H1 (cell line): ENCODE measurements at regions not wholly inside any gene's neighbourhood (a gene's known extent, or its start where the extent isn't known, plus 50 kb on each side); places are given as distances from the start of the nearest gene placed in this dataset.
A peak's percentile ranks its signal among the peaks of the same experiment; 100 is the strongest.

ENCODE experiments used
- CTCF ChIA-PET: fragments of 300-600 bp; sonication (Branson Sonifier 250); formaldehyde crosslinking; loops from one replicate; lab custom pipeline; 2021; ENCODE audit not compliant: partially characterized antibody; lab: Charles Lee
- POLR2A ChIA-PET: fragments of 300-600 bp; sonication (Branson Sonifier 250); formaldehyde crosslinking; loops from one replicate; lab custom pipeline; 2021; ENCODE audit warnings: inconsistent platforms; ENCODE audit not compliant: partially characterized antibody; lab: Charles Lee
- DNase-seq, 2 experiments: peaks; one replicate each; pipeline versions ENCODE4 v3.0.0 to v3.0.0-alpha.2; 2010 to 2022; ENCODE audit warnings: low spot score in 2 of 2, low read depth in 1 of 2, mixed read lengths in 1 of 2
- FAIRE-seq: peaks from 2 replicates; lab custom pipeline; 2011; peaks lifted over from hg19 to GRCh38; lab: Jason Lieb, UNC
- H2AFZ ChIP-seq: 2 replicates; pipeline ENCODE4 v1.8.1; 2012; ENCODE audit warnings: low read length, inconsistent platforms
- H2AK5ac ChIP-seq: 2 replicates; pipeline ENCODE4 v1.6.1; 2013; ENCODE audit warnings: low read depth, low read length
- H2BK120ac ChIP-seq: replicated peaks from 2 replicates; pipeline ENCODE3; 2013; ENCODE audit warnings: low read depth, low read length, inconsistent platforms
- H2BK12ac ChIP-seq: 2 replicates; pipeline ENCODE4 v1.6.1; 2013; ENCODE audit warnings: low read depth, low read length
- H2BK15ac ChIP-seq: 2 replicates; pipeline ENCODE4 v1.6.1; 2013; ENCODE audit warnings: low read length
- H2BK20ac ChIP-seq: 2 replicates; pipeline ENCODE4 v1.6.1; 2013; ENCODE audit warnings: low read length
- H2BK5ac ChIP-seq: 2 replicates; pipeline ENCODE4 v1.6.1; 2013; ENCODE audit warnings: low read depth, low read length
- H3K14ac ChIP-seq: 2 replicates; pipeline ENCODE4 v1.6.1; 2013; ENCODE audit warnings: inconsistent platforms; ENCODE audit not compliant: insufficient read length
- H3K18ac ChIP-seq: 2 replicates; pipeline ENCODE4 v1.6.1; 2013; ENCODE audit warnings: low read length; ENCODE audit errors: extremely low read depth
- H3K23ac ChIP-seq: 2 replicates; pipeline ENCODE4 v1.6.1; 2013; ENCODE audit warnings: inconsistent platforms; ENCODE audit not compliant: insufficient read length
- H3K23me2 ChIP-seq: 2 replicates; pipeline ENCODE4 v1.6.1; 2013; ENCODE audit warnings: low read depth, low read length
- H3K27ac ChIP-seq: 2 replicates; pipeline ENCODE4 v1.6.1; 2011; ENCODE audit warnings: low read depth, low read length, inconsistent platforms
- H3K27me3 ChIP-seq, 4 experiments: replicated peaks in 1 of 4; 1 replicate in 1 of 4; 2 replicates in 3 of 4; pipeline versions ENCODE4 v1.6.1 to v1.8.1; 2011 to 2013; ENCODE audit warnings: low read length in 3 of 4, mild to moderate bottlenecking in 3 of 4, inconsistent platforms in 2 of 4, mixed read lengths in 2 of 4, moderate library complexity in 1 of 4; ENCODE audit not compliant: control insufficient read depth in 3 of 4, insufficient read depth in 3 of 4; ENCODE audit errors: extremely low read depth in 1 of 4
- H3K36me3 ChIP-seq, 4 experiments: 2 replicates each; pipeline versions ENCODE4 v1.6.1 to v1.8.1; 2011 to 2013; ENCODE audit warnings: mild to moderate bottlenecking in 4 of 4, low read length in 3 of 4, moderate library complexity in 2 of 4, control low read depth in 1 of 4, inconsistent platforms in 1 of 4; ENCODE audit not compliant: insufficient read depth in 4 of 4, control insufficient read depth in 2 of 4
- H3K4ac ChIP-seq: replicated peaks from 2 replicates; pipeline ENCODE3; 2013; ENCODE audit warnings: low read length, low read depth, mixed read lengths, inconsistent platforms; ENCODE audit not compliant: insufficient read length
- H3K4me1 ChIP-seq, 4 experiments: replicated peaks in 1 of 4; 1 replicate in 1 of 4; 2 replicates in 3 of 4; pipeline versions ENCODE4 v1.6.1 to v1.8.1; 2011 to 2013; ENCODE audit warnings: low read length in 3 of 4, inconsistent platforms in 2 of 4, mixed read lengths in 1 of 4; ENCODE audit not compliant: insufficient read depth in 4 of 4, control insufficient read depth in 3 of 4
- H3K4me2 ChIP-seq, 2 experiments: 2 replicates each; pipeline versions ENCODE4 v1.6.1 to v1.8.1; 2011 to 2013; ENCODE audit warnings: low read depth in 2 of 2, low read length in 2 of 2, control low read depth in 1 of 2, inconsistent platforms in 1 of 2, mild to moderate bottlenecking in 1 of 2; ENCODE audit not compliant: insufficient read depth in 1 of 2
- H3K4me3 ChIP-seq, 4 experiments: fragments of 200-600, 300-600 bp in 1 of 4; sonication (generic), shearing (Covaris generic), sonication (Bioruptor Twin) in 1 of 4; 2 replicates each; pipeline versions ENCODE4 v1.5.1 to v1.8.1; 2011 to 2016; ENCODE audit warnings: low read length in 4 of 4, low read depth in 3 of 4, control low read depth in 2 of 4, inconsistent platforms in 2 of 4, mild to moderate bottlenecking in 2 of 4, mixed read lengths in 1 of 4, moderate library complexity in 1 of 4; ENCODE audit not compliant: insufficient read depth in 2 of 4; ENCODE audit errors: extremely low read depth in 1 of 4
- H3K56ac ChIP-seq: replicated peaks from 2 replicates; pipeline ENCODE3; 2013; ENCODE audit warnings: low read depth, mild to moderate bottlenecking, mixed read lengths, low read length, inconsistent platforms; ENCODE audit not compliant: insufficient read length
- H3K79me1 ChIP-seq: 2 replicates; pipeline ENCODE4 v1.6.1; 2013; ENCODE audit warnings: low read depth, low read length, control low read depth
- H3K79me2 ChIP-seq, 2 experiments: 2 replicates each; pipeline versions ENCODE4 v1.6.1 to v1.8.1; 2012 to 2013; ENCODE audit warnings: low read length in 2 of 2, mild to moderate bottlenecking in 2 of 2, inconsistent platforms in 1 of 2; ENCODE audit not compliant: insufficient read depth in 2 of 2, control insufficient read depth in 1 of 2
- H3K9ac ChIP-seq, 4 experiments: replicated peaks in 1 of 4; 1 replicate in 1 of 4; 2 replicates in 3 of 4; pipeline versions ENCODE4 v1.6.1 to v1.8.1; 2011 to 2013; ENCODE audit warnings: low read depth in 3 of 4, low read length in 3 of 4, control low read depth in 2 of 4, mild to moderate bottlenecking in 2 of 4, moderate library complexity in 2 of 4, inconsistent platforms in 1 of 4; ENCODE audit errors: extremely low read depth in 1 of 4
- H3K9me3 ChIP-seq, 2 experiments: 2 replicates each; pipeline versions ENCODE4 v1.6.1 to v1.8.1; 2012 to 2013; ENCODE audit warnings: mild to moderate bottlenecking in 2 of 2, moderate library complexity in 2 of 2, control low read depth in 1 of 2, inconsistent platforms in 1 of 2, low read depth in 1 of 2, low read length in 1 of 2, mixed read lengths in 1 of 2; ENCODE audit not compliant: insufficient read depth in 2 of 2
- H4K20me1 ChIP-seq, 2 experiments: replicated peaks in 1 of 2; 2 replicates each; pipeline versions ENCODE3 to v1.8.1; 2011 to 2013; ENCODE audit warnings: inconsistent platforms in 2 of 2, low read length in 2 of 2, mild to moderate bottlenecking in 1 of 2; ENCODE audit not compliant: insufficient read depth in 2 of 2, control insufficient read depth in 1 of 2
- H4K5ac ChIP-seq: 2 replicates; pipeline ENCODE4 v1.6.1; 2013; ENCODE audit warnings: low read length, low read depth, mixed read lengths, inconsistent platforms; ENCODE audit not compliant: insufficient read length
- H4K8ac ChIP-seq: 2 replicates; pipeline ENCODE4 v1.8.0; 2013; ENCODE audit warnings: mild to moderate bottlenecking, moderate library complexity, low read length, inconsistent platforms; ENCODE audit not compliant: insufficient read depth; ENCODE audit errors: extremely low read depth
- H4K91ac ChIP-seq: replicated peaks from 2 replicates; pipeline ENCODE3; 2013; ENCODE audit warnings: low read length, mixed read lengths, inconsistent platforms; ENCODE audit not compliant: insufficient read length
- BRCA1 ChIP-seq: IDR thresholded peaks from 2 replicates; pipeline ENCODE4 v1.6.1; 2012; ENCODE audit warnings: low read depth, low read length, improper control_type of control experiment
- CBX5 ChIP-seq: fragments of 300-800, 300-1000 bp; sonication (generic); IDR thresholded peaks from 2 replicates; pipeline ENCODE4 v1.7.1; 2016; ENCODE audit warnings: antibody characterized with exemption, low read length, low read depth
- HDAC2 ChIP-seq, 2 experiments: fragments of 300-600 bp in 1 of 2; sonication (generic) in 1 of 2; IDR thresholded peaks; 2 replicates each; pipeline ENCODE4 v1.6.1; 2011 to 2012; ENCODE audit warnings: low read depth in 2 of 2, low read length in 2 of 2, mild to moderate bottlenecking in 2 of 2, moderate library complexity in 2 of 2, borderline replicate concordance in 1 of 2, inconsistent platforms in 1 of 2
- JUN ChIP-seq: IDR thresholded peaks from 2 replicates; pipeline ENCODE4 v1.6.1; 2011; ENCODE audit warnings: low read depth, mild to moderate bottlenecking, improper control_type of control experiment, low read length
- SIRT6 ChIP-seq: IDR thresholded peaks from one replicate; pipeline ENCODE4 v1.7.1; 2012; ENCODE audit warnings: low read length, inconsistent platforms
- SRF ChIP-seq: IDR thresholded peaks from 2 replicates; pipeline ENCODE4 v1.6.1; 2011; ENCODE audit warnings: mild to moderate bottlenecking, low read depth, low read length, moderate library complexity
- TAF7 ChIP-seq: optimal IDR thresholded peaks from 2 replicates; pipeline ENCODE3; 2011; ENCODE audit warnings: low read depth, mild to moderate bottlenecking, inconsistent platforms, low read length, moderate library complexity, borderline replicate concordance
- YY1 ChIP-seq: IDR thresholded peaks from 2 replicates; pipeline ENCODE4 v1.6.1; 2011; ENCODE audit warnings: low read depth, mild to moderate bottlenecking, low read length
- WGBS, 2 experiments: shearing (Covaris generic) in 1 of 2; methylation state at CpG; one replicate each; pipeline versions ENCODE4 v1.1.6 to v1.1.7; 2013 to 2015; ENCODE audit warnings: low lambda C conversion rate in 2 of 2, mixed read lengths in 2 of 2, inconsistent platforms in 1 of 2, low coverage in 1 of 2, missing lambda C conversion rate in 1 of 2; ENCODE audit not compliant: insufficient replicate concordance in 2 of 2, insufficient coverage in 1 of 2, insufficient read length in 1 of 2; ENCODE audit errors: extremely low coverage in 1 of 2, missing lambda C conversion rate in 1 of 2; 5-methylcytosine and 5-hydroxymethylcytosine counted together
- TF ChIP-seq, protein P1 (sequence below): IDR thresholded peaks from 2 replicates; pipeline ENCODE4 v1.6.1; 2012; ENCODE audit warnings: inconsistent platforms
- TF ChIP-seq, protein P2 (sequence below): IDR thresholded peaks from 2 replicates; pipeline ENCODE4 v1.6.1; 2012; ENCODE audit warnings: inconsistent platforms
- TF ChIP-seq, protein P3 (sequence below): IDR thresholded peaks from 2 replicates; pipeline ENCODE4 v1.6.1; 2011; ENCODE audit warnings: low read depth, mild to moderate bottlenecking, low read length; ENCODE audit not compliant: insufficient read depth

DNA sequence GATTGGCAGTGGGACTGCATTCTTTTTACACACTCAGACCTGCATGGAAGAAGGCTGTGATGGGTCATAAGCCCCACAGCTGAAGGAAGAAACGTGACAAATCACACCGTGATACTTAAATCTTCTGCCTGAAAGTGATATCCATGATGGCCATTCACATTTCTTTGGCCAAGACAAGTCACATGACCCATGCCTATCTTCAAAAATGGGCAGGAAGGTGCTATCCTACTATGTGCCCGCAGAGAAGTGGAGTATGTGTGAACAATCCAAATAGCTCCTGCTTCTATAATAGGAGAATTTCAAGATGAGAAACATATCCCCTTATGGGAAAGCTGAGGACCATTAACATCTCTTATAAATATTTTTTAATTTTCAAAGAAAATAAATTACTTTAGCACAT lies 56.6 kb upstream of the TEAD1 start:
- H2AFZ ChIP-seq, result 0 out of 2 replicates have a peak overlapping the region, but pooled peaks have one; percentile 83
- 91% methylated on average over 3 of the region's 3 CpGs; no CpG with 5 or more reads in 1 of the 2 experiments for WGBS, 2 experiments
- H4K5ac ChIP-seq, result no peak overlapping the region
- H2BK12ac ChIP-seq, result no peak overlapping the region
- H2BK120ac ChIP-seq, result no peak overlapping the region
- H3K9ac ChIP-seq, result no peak overlapping the region
- H3K27me3 ChIP-seq, result no peaks in the 10 kb centered on the region
- no peak overlapping the region for H3K14ac ChIP-seq
- H4K20me1 ChIP-seq, result no peaks in the 10 kb centered on the region
- no peak overlapping the region for H3K56ac ChIP-seq
- H3K23me2 ChIP-seq, result no peaks in the 10 kb centered on the region
- H3K4me2 ChIP-seq, result no peak overlapping the region
- H3K27ac ChIP-seq, result no peak overlapping the region
- H2BK5ac ChIP-seq, result no peak overlapping the region
- DNase-seq (no peak), FAIRE-seq (no peak)
- POLR2A ChIA-PET, result no interaction called here
- no peak overlapping the region for H3K23ac ChIP-seq
- H3K79me1 ChIP-seq, result no peaks in the 10 kb centered on the region
- no peak overlapping the region for H3K18ac ChIP-seq
- H4K91ac ChIP-seq, result no peak overlapping the region
- H3K79me2 ChIP-seq, result no peaks in the 10 kb centered on the region
- H2BK15ac ChIP-seq, result no peak overlapping the region
- CTCF ChIA-PET, result interaction anchor here (1.2 to 2.5 kb wide), 2 partner anchors 10 to 18 kb away, joined by 4 to 8 read pairs; no protein-coding TSS in a partner anchor
- H2BK20ac ChIP-seq, result no peak overlapping the region
- no peak overlapping the region for H3K4me3 ChIP-seq
- no peak overlapping the region for H3K4ac ChIP-seq
- no peak overlapping the region for H2AK5ac ChIP-seq
- 0 out of 4 replicates have a peak, but pooled peaks cover 0 to 2% of the 10 kb centered on the region in 2 experiments for H3K9me3 ChIP-seq
- H3K4me1 ChIP-seq, result no peaks in the 10 kb centered on the region
- TF ChIP-seq JUN (no peak), TAF7 (no peak), CBX5 (no peak), YY1 (no peak), HDAC2 (IDR thresholded peaks at IDR 0.05; ENCODE audit: borderline replicate concordance in 1 of 2, low read depth in 2 of 2, low read length in 2 of 2) (no peak), SRF (no peak), BRCA1 (no peak), SIRT6 (no peak)
- TF ChIP-seq, protein P1, sequence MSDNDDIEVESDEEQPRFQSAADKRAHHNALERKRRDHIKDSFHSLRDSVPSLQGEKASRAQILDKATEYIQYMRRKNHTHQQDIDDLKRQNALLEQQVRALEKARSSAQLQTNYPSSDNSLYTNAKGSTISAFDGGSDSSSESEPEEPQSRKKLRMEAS, result no peak
- TF ChIP-seq, protein P2, sequence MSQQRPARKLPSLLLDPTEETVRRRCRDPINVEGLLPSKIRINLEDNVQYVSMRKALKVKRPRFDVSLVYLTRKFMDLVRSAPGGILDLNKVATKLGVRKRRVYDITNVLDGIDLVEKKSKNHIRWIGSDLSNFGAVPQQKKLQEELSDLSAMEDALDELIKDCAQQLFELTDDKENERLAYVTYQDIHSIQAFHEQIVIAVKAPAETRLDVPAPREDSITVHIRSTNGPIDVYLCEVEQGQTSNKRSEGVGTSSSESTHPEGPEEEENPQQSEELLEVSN, result no peak
- TF ChIP-seq, protein P3, sequence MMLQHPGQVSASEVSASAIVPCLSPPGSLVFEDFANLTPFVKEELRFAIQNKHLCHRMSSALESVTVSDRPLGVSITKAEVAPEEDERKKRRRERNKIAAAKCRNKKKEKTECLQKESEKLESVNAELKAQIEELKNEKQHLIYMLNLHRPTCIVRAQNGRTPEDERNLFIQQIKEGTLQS, result no peak
- TF ChIP-seq, all 59 proteins: peak for 0
- H4K8ac ChIP-seq, result no peak overlapping the region
- H3K36me3 ChIP-seq, result no peaks in the 10 kb centered on the region
